ENCODE measurements at regions not wholly inside any gene's neighbourhood (a gene's known extent, or its start where the extent isn't known, plus 50 kb on each side); places are given as distances from the start of the nearest gene placed in this dataset.

- Histone ChIP-seq H3K9ac (ENCODE audit: low read depth in 1 of 2, low read length in 2 of 2) (no peak overlapping the region), H3K4me3 (ENCODE audit: low read depth in 1 of 3, low read length in 3 of 3) (no peak overlapping the region), H3K4me1 (ENCODE audit: control insufficient read depth in 4 of 4, insufficient read depth in 4 of 4, low read length in 3 of 4) (peaks cover 2 to 24% (median 13%) of the 10 kb centered on the region in 4 donors), H3K27ac (ENCODE audit: low read depth in 1 of 2, low read length in 2 of 2) (peak overlapping the region; percentile 33 to 63), H3K9me3 (ENCODE audit: control insufficient read depth in 4 of 4, low read length in 3 of 4) (no peaks in the 10 kb centered on the region), H3K36me3 (ENCODE audit: control insufficient read depth in 4 of 4, insufficient read depth in 3 of 4, low read depth in 1 of 4, low read length in 3 of 4) (no peaks in the 10 kb centered on the region), H3K27me3 (ENCODE audit: control insufficient read depth in 4 of 4, insufficient read depth in 4 of 4, low read length in 3 of 4) (no peaks in the 10 kb centered on the region)
- no peak for DNase-seq (ENCODE audit: low spot score)
- TF ChIP-seq YY1 (IDR thresholded peaks at IDR 0.05) (peak; percentile 83), JUND (IDR thresholded peaks at IDR 0.05) (peak; percentile 76 to 88), HNF4G (IDR thresholded peaks at IDR 0.05) (peak; percentile 76), SP1 (IDR thresholded peaks at IDR 0.05) (peak; percentile 98), ZBTB33 (IDR thresholded peaks at IDR 0.05) (peak; percentile 86), NR2F2 (IDR thresholded peaks at IDR 0.05) (peak; percentile 65), RAD21 (IDR thresholded peaks at IDR 0.05) (peak; percentile 34 to 47), FOXA1 (IDR thresholded peaks at IDR 0.05) (peak; percentile 62), REST (IDR thresholded peaks at IDR 0.05) (peak; percentile 59), GABPA (IDR thresholded peaks at IDR 0.05 in 1 of 2, conservative IDR thresholded peaks at IDR 0.05 in 1 of 2) (peak; percentile 22 to 56), HNF4A (conservative IDR thresholded peaks at IDR 0.05) (peak; percentile 84 to 89), EGR1 (IDR thresholded peaks at IDR 0.05; ENCODE audit: low read depth in 2 of 2) (peak in 1 of 2 donors; percentile 85), TAF1 (conservative IDR thresholded peaks at IDR 0.05) (peak; percentile 62), FOXA2 (IDR thresholded peaks at IDR 0.05) (peak; percentile 69), RXRA (IDR thresholded peaks at IDR 0.05) (peak; percentile 90 to 95), ATF3 (IDR thresholded peaks at IDR 0.05) (peak; percentile 69), CTCF (IDR thresholded peaks at IDR 0.05; ENCODE audit: low read depth, low read length, missing input control) (no peak)
- TF ChIP-seq, protein P1, sequence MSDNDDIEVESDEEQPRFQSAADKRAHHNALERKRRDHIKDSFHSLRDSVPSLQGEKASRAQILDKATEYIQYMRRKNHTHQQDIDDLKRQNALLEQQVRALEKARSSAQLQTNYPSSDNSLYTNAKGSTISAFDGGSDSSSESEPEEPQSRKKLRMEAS (IDR thresholded peaks at IDR 0.05), result peak; percentile 93
- WGBS, result 22% methylated on average over 8 of the region's 8 CpGs
Measured at GRCh38 chr5:14008819-14009311, 64.4 kb upstream of the DNAH5 start.
